Activated T-cell treated with anti-CD3 and anti-CD28 coated beads for 24 hours (primary cell): ENCODE measurements at regions not wholly inside any gene's neighbourhood (a gene's known extent, or its start where the extent isn't known, plus 50 kb on each side); places are given as distances from the start of the nearest gene placed in this dataset.

Experiments used
- DNase-seq: peaks from one replicate; pipeline ENCODE4 v3.0.0-alpha.2; 2020; ENCODE audit warnings: low read depth

GRCh38 chr6:155527443-155527842, 71.8 kb upstream of the NOX3 start:
- no peak for DNase-seq

- DNase-seq: no peak
These were observed 68.4 kb upstream of the NOX3 start for GRCh38 chr6:155523821-155524651.

GRCh38 chr6:155521719-155522118, 66.1 kb upstream of the NOX3 start:
- no peak for DNase-seq

- DNase-seq: no peak
These were observed 64.4 kb upstream of the NOX3 start for GRCh38 chr6:155520078-155520477.

- no peak for DNase-seq
These were observed 63.6 kb upstream of the NOX3 start for GRCh38 chr6:155519176-155519738.

- DNase-seq: no peak
These were observed 61.7 kb upstream of the NOX3 start for GRCh38 chr6:155517294-155517693.

GRCh38 chr6:155510879-155511278, 55.2 kb upstream of the NOX3 start:
- DNase-seq: no peak

GRCh38 chr6:155509743-155510475, 54.3 kb upstream of the NOX3 start:
- DNase-seq: no peak

GRCh38 chr6:155505608-155505989, 50.0 kb upstream of the NOX3 start:
- DNase-seq: no peak
